ENCODE measurements at regions not wholly inside any gene's neighbourhood (a gene's known extent, or its start where the extent isn't known, plus 50 kb on each side); places are given as distances from the start of the nearest gene placed in this dataset.

GRCh38 chr2:39532933-39533332 lies 95.8 kb upstream of the MAP4K3 start:
- Histone ChIP-seq H3K9me3 (ENCODE audit: control insufficient read depth, insufficient read depth, low read depth, low read length) (no peaks in the 10 kb centered on the region), H3K36me3 (ENCODE audit: control insufficient read depth, insufficient read depth, low read length) (no peaks in the 10 kb centered on the region), H3K27me3 (ENCODE audit: control insufficient read depth, insufficient read depth, low read length) (no peaks in the 10 kb centered on the region), H3K4me1 (ENCODE audit: control insufficient read depth, insufficient read depth, low read length) (no peaks in the 10 kb centered on the region), H3K27ac (ENCODE audit: low read length) (no peak overlapping the region), H3K4me3 (ENCODE audit: low read depth in 2 of 2, low read length in 2 of 2) (no peak overlapping the region)
- no peak for ATAC-seq
- DNase-seq (ENCODE audit: low read depth, low spot score): no peak
- in situ Hi-C loops (cut with HindIII; ENCODE audit: low pct_unique_long_range_greater_than_20kb, low sequenced_read_pairs): no loop called here
- intact Hi-C loops (cut with micrococcal nuclease; ENCODE audit: unreplicated experiment): no loop called here
- CTCF ChIA-PET: no interaction called here
- BruUV-seq (replicated peaks): no TSS peak
- POLR2A ChIA-PET: no interaction called here
- TF ChIP-seq SIN3A (IDR thresholded peaks at IDR 0.05; ENCODE audit: borderline replicate concordance, insufficient read depth, low read depth, low read length) (no peak), TCF7L2 (IDR thresholded peaks at IDR 0.05; ENCODE audit: low read depth, low read length) (no peak), POLR2AphosphoS5 (IDR thresholded peaks at IDR 0.05; ENCODE audit: low read depth, low read length) (no peak), CTCF (IDR thresholded peaks at IDR 0.05) (no peak), REST (IDR thresholded peaks at IDR 0.05; ENCODE audit: insufficient read depth in 1 of 2, low read depth in 2 of 2, low read length in 1 of 2) (no peak)

- no TSS peak for BruUV-seq (replicated peaks)
- H3K27me3 ChIP-seq (ENCODE audit: control insufficient read depth, insufficient read depth, low read length): no peaks in the 10 kb centered on the region
- H3K4me3 ChIP-seq (ENCODE audit: low read depth in 2 of 2, low read length in 2 of 2): no peak overlapping the region
- ChIA-PET CTCF (no interaction called here), POLR2A (no interaction called here)
- H3K36me3 ChIP-seq (ENCODE audit: control insufficient read depth, insufficient read depth, low read length): no peaks in the 10 kb centered on the region
- DNase-seq (ENCODE audit: low read depth, low spot score) (no peak), ATAC-seq (no peak)
- TF ChIP-seq TCF7L2 (IDR thresholded peaks at IDR 0.05; ENCODE audit: low read depth, low read length): no peak
- intact Hi-C loops (cut with micrococcal nuclease; ENCODE audit: unreplicated experiment): no loop called here
- no peaks in the 10 kb centered on the region for H3K9me3 ChIP-seq (ENCODE audit: control insufficient read depth, insufficient read depth, low read depth, low read length)
- H3K27ac ChIP-seq (ENCODE audit: low read length): no peak overlapping the region
- H3K4me1 ChIP-seq (ENCODE audit: control insufficient read depth, insufficient read depth, low read length): no peaks in the 10 kb centered on the region
- in situ Hi-C loops (cut with HindIII; ENCODE audit: low pct_unique_long_range_greater_than_20kb, low sequenced_read_pairs): no loop called here
Observed at GRCh38 chr2:39534095-39534711, 97.1 kb upstream of the MAP4K3 start.

GRCh38 chr2:39535636-39536185 lies 98.6 kb upstream of the MAP4K3 start:
- in situ Hi-C loops (cut with HindIII; ENCODE audit: low pct_unique_long_range_greater_than_20kb, low sequenced_read_pairs) (no loop called here), intact Hi-C loops (cut with micrococcal nuclease; ENCODE audit: unreplicated experiment) (no loop called here)
- TF ChIP-seq REST (IDR thresholded peaks at IDR 0.05; ENCODE audit: insufficient read depth in 1 of 2, low read depth in 2 of 2, low read length in 1 of 2): no peak
- no peak for TF ChIP-seq TCF7L2 (IDR thresholded peaks at IDR 0.05; ENCODE audit: low read depth, low read length)
- Histone ChIP-seq H3K9me3 (ENCODE audit: control insufficient read depth, insufficient read depth, low read depth, low read length) (no peaks in the 10 kb centered on the region), H3K27ac (ENCODE audit: low read length) (no peak overlapping the region), H3K4me3 (ENCODE audit: low read depth in 2 of 2, low read length in 2 of 2) (no peak overlapping the region), H3K4me1 (ENCODE audit: control insufficient read depth, insufficient read depth, low read length) (no peaks in the 10 kb centered on the region), H3K36me3 (ENCODE audit: control insufficient read depth, insufficient read depth, low read length) (no peaks in the 10 kb centered on the region), H3K27me3 (ENCODE audit: control insufficient read depth, insufficient read depth, low read length) (no peaks in the 10 kb centered on the region)
- ChIA-PET CTCF (no interaction called here), POLR2A (no interaction called here)
- no peak for DNase-seq (ENCODE audit: low read depth, low spot score)
- BruUV-seq (replicated peaks): no TSS peak
- no peak for ATAC-seq

Data from Panc1 (cell line).